Fibroblast of upper back skin (primary cell): ENCODE measurements at regions not wholly inside any gene's neighbourhood (a gene's known extent, or its start where the extent isn't known, plus 50 kb on each side); places are given as distances from the start of the nearest gene placed in this dataset.
"Not testable (repeated sequence)": the region's sequence is repeated elsewhere in the genome, so short reads cannot be mapped to it uniquely, and the experiment has no call there.

Source experiments
- DNase-seq: peaks from one replicate; pipeline ENCODE4 v3.0.0-alpha.2; 2013

GRCh38 chr5:103862398-103862797, 299.8 kb upstream of the NUDT12 start:
- peak; percentile 72 for DNase-seq

GRCh38 chr5:103860327-103860726, 297.7 kb upstream of the NUDT12 start:
- DNase-seq = no peak

GRCh38 chr5:103858367-103858766, 295.8 kb upstream of the NUDT12 start:
- DNase-seq = not testable (repeated sequence)

- DNase-seq = no peak
Observed at GRCh38 chr5:103851091-103851490, 288.5 kb upstream of the NUDT12 start.

GRCh38 chr5:103849934-103850333, 287.3 kb upstream of the NUDT12 start:
- DNase-seq = peak; percentile 96

GRCh38 chr5:103847060-103847459, 284.5 kb upstream of the NUDT12 start:
- peak; percentile 72 for DNase-seq

- no peak for DNase-seq
Observed at GRCh38 chr5:103842936-103843335, 280.3 kb upstream of the NUDT12 start.

- peak; percentile 68 for DNase-seq
Observed at GRCh38 chr5:103840600-103840999, 278.0 kb upstream of the NUDT12 start.

- no peak for DNase-seq
Observed at GRCh38 chr5:103834216-103834615, 271.6 kb upstream of the NUDT12 start.

- DNase-seq = no peak
Observed at GRCh38 chr5:103829585-103829984, 267.0 kb upstream of the NUDT12 start.

- no peak for DNase-seq
Observed at GRCh38 chr5:103827976-103828375, 265.4 kb upstream of the NUDT12 start.

GRCh38 chr5:103821361-103821760, 258.8 kb upstream of the NUDT12 start:
- no peak for DNase-seq

- DNase-seq = peak; percentile 70
Observed at GRCh38 chr5:103808464-103809106, 246.0 kb upstream of the NUDT12 start.

- DNase-seq = peak; percentile 22
Observed at GRCh38 chr5:103804711-103805110, 242.1 kb upstream of the NUDT12 start.

GRCh38 chr5:103801681-103802080, 239.1 kb upstream of the NUDT12 start:
- peak; percentile 63 for DNase-seq

GRCh38 chr5:103800741-103801495, 238.3 kb upstream of the NUDT12 start:
- peak; percentile 38 for DNase-seq

GRCh38 chr5:103793595-103794182, 231.1 kb upstream of the NUDT12 start:
- no peak for DNase-seq

- peak; percentile 54 for DNase-seq
Observed at GRCh38 chr5:103785569-103785968, 223.0 kb upstream of the NUDT12 start.

GRCh38 chr5:103783669-103784068, 221.1 kb upstream of the NUDT12 start:
- DNase-seq = no peak

- DNase-seq = peak; percentile 14
Observed at GRCh38 chr5:103780794-103781193, 218.2 kb upstream of the NUDT12 start.

- no peak for DNase-seq
Observed at GRCh38 chr5:103774721-103775120, 212.1 kb upstream of the NUDT12 start.

- DNase-seq = no peak
Observed at GRCh38 chr5:103772248-103772647, 209.7 kb upstream of the NUDT12 start.

- DNase-seq = no peak
Observed at GRCh38 chr5:103764403-103764802, 201.8 kb upstream of the NUDT12 start.

- DNase-seq = no peak
Observed at GRCh38 chr5:103758996-103759395, 196.4 kb upstream of the NUDT12 start.
